ENCODE measurements at regions not wholly inside any gene's neighbourhood (a gene's known extent, or its start where the extent isn't known, plus 50 kb on each side); places are given as distances from the start of the nearest gene placed in this dataset.

- TF ChIP-seq POLR2AphosphoS5 (IDR thresholded peaks at IDR 0.05; ENCODE audit: low read depth, low read length) (no peak), REST (IDR thresholded peaks at IDR 0.05; ENCODE audit: insufficient read depth in 1 of 2, low read depth in 2 of 2, low read length in 2 of 2) (no peak), TAF1 (IDR thresholded peaks at IDR 0.05; ENCODE audit: borderline replicate concordance, insufficient read depth, low read length) (no peak), FOXP2 (optimal IDR thresholded peaks at IDR 0.05; ENCODE audit: borderline replicate concordance, extremely low read depth, extremely low read length, insufficient read depth) (no peak), SIN3A (IDR thresholded peaks at IDR 0.05; ENCODE audit: borderline replicate concordance, insufficient read depth, low read length) (no peak)
Measured at GRCh38 chr2:8126783-8127182, 555.1 kb upstream of the ID2 start.

- TF ChIP-seq FOXP2 (optimal IDR thresholded peaks at IDR 0.05; ENCODE audit: borderline replicate concordance, extremely low read depth, extremely low read length, insufficient read depth) (no peak), REST (IDR thresholded peaks at IDR 0.05; ENCODE audit: insufficient read depth in 1 of 2, low read depth in 2 of 2, low read length in 2 of 2) (no peak), POLR2AphosphoS5 (IDR thresholded peaks at IDR 0.05; ENCODE audit: low read depth, low read length) (no peak), SIN3A (IDR thresholded peaks at IDR 0.05; ENCODE audit: borderline replicate concordance, insufficient read depth, low read length) (no peak)
Measured at GRCh38 chr2:8132351-8132831, 549.5 kb upstream of the ID2 start.

- TF ChIP-seq POLR2AphosphoS5 (IDR thresholded peaks at IDR 0.05; ENCODE audit: low read depth, low read length) = no peak
- TF ChIP-seq FOXP2 (optimal IDR thresholded peaks at IDR 0.05; ENCODE audit: borderline replicate concordance, extremely low read depth, extremely low read length, insufficient read depth) = no peak
- TF ChIP-seq TAF1 (IDR thresholded peaks at IDR 0.05; ENCODE audit: borderline replicate concordance, insufficient read depth, low read length) = no peak
- TF ChIP-seq REST (IDR thresholded peaks at IDR 0.05; ENCODE audit: insufficient read depth in 1 of 2, low read depth in 2 of 2, low read length in 2 of 2) = no peak
- TF ChIP-seq SIN3A (IDR thresholded peaks at IDR 0.05; ENCODE audit: borderline replicate concordance, insufficient read depth, low read length) = no peak
Measured at GRCh38 chr2:8132879-8133278, 549.0 kb upstream of the ID2 start.

GRCh38 chr2:8133363-8133762, 548.5 kb upstream of the ID2 start:
- TF ChIP-seq TAF1 (IDR thresholded peaks at IDR 0.05; ENCODE audit: borderline replicate concordance, insufficient read depth, low read length) (no peak), REST (IDR thresholded peaks at IDR 0.05; ENCODE audit: insufficient read depth in 1 of 2, low read depth in 2 of 2, low read length in 2 of 2) (no peak), POLR2AphosphoS5 (IDR thresholded peaks at IDR 0.05; ENCODE audit: low read depth, low read length) (no peak), SIN3A (IDR thresholded peaks at IDR 0.05; ENCODE audit: borderline replicate concordance, insufficient read depth, low read length) (no peak), FOXP2 (optimal IDR thresholded peaks at IDR 0.05; ENCODE audit: borderline replicate concordance, extremely low read depth, extremely low read length, insufficient read depth) (no peak)
